ENCODE measurements at regions not wholly inside any gene's neighbourhood (a gene's known extent, or its start where the extent isn't known, plus 50 kb on each side); places are given as distances from the start of the nearest gene placed in this dataset.

- H3K36me3 ChIP-seq = no peaks in the 10 kb centered on the region
- peaks cover 0 to 20% (median 11%) of the 10 kb centered on the region in 12 donors for H3K4me1 ChIP-seq
- intact Hi-C loops (cut with DNase I) = loop anchor here (1.0 to 10.0 kb wide), 4 partner anchors 178 to 634 kb away; no protein-coding TSS in a partner anchor
- H3K27ac ChIP-seq = no peak overlapping the region
- DNase-seq (no peak), ATAC-seq (no peak)
- no peak overlapping the region for H3K4me3 ChIP-seq
- peaks cover 42 to 94% (median 83%) of the 10 kb centered on the region in 9 donors for H3K27me3 ChIP-seq
- no peaks in the 10 kb centered on the region for H3K9me3 ChIP-seq
- TF ChIP-seq CTCF (IDR thresholded peaks at IDR 0.05) (no peak), POLR2A (IDR thresholded peaks at IDR 0.05) (no peak)
- 11 to 15% (median 12%) methylated on average over 8 of the region's 8 CpGs for WGBS, 4 donors
Observed at GRCh38 chr2:118222672-118223421, 134.6 kb downstream of the INSIG2 start.

GRCh38 chr2:118222273-118222594 is 134.0 kb downstream of the INSIG2 start:
- intact Hi-C loops (cut with DNase I) = loop anchor here (1.0 to 10.0 kb wide), 4 partner anchors 177 to 635 kb away; no protein-coding TSS in a partner anchor
- Histone ChIP-seq H3K27ac (no peak overlapping the region), H3K4me3 (no peak overlapping the region), H3K4me1 (peaks cover 0 to 20% (median 11%) of the 10 kb centered on the region in 12 donors), H3K9me3 (no peaks in the 10 kb centered on the region), H3K27me3 (peaks cover 42 to 95% (median 81%) of the 10 kb centered on the region in 9 donors), H3K36me3 (no peaks in the 10 kb centered on the region)
- TF ChIP-seq POLR2A (IDR thresholded peaks at IDR 0.05) (no peak), CTCF (IDR thresholded peaks at IDR 0.05) (peak in 2 of 12 donors; percentile 2 to 10)
- DNase-seq (no peak), ATAC-seq (no peak)

- ATAC-seq (peak; percentile 55 to 82 (median 76)), DNase-seq (peak in 2 of 5 donors; percentile 11 to 27)
- TF ChIP-seq CTCF (IDR thresholded peaks at IDR 0.05) (peak; percentile 40 to 68 (median 58)), POLR2A (IDR thresholded peaks at IDR 0.05) (no peak)
- Histone ChIP-seq H3K9me3 (no peaks in the 10 kb centered on the region), H3K27ac (no peak overlapping the region), H3K27me3 (peaks cover 40 to 99% (median 78%) of the 10 kb centered on the region in 9 donors), H3K36me3 (no peaks in the 10 kb centered on the region), H3K4me1 (peaks cover 0 to 20% (median 11%) of the 10 kb centered on the region in 12 donors), H3K4me3 (no peak overlapping the region)
- intact Hi-C loops (cut with DNase I) = loop anchor here (1.0 to 10.0 kb wide), 4 partner anchors 177 to 636 kb away; no protein-coding TSS in a partner anchor
- 22 to 27% (median 26%) methylated on average over 10 of the region's 10 CpGs for WGBS, 4 donors
Observed at GRCh38 chr2:118221536-118222272, 133.4 kb downstream of the INSIG2 start.

GRCh38 chr2:118219611-118220010 is 131.3 kb downstream of the INSIG2 start:
- H3K36me3 ChIP-seq = no peaks in the 10 kb centered on the region
- peaks cover 0 to 17% (median 10%) of the 10 kb centered on the region in 12 donors for H3K4me1 ChIP-seq
- H3K9me3 ChIP-seq = peaks cover 0 to 3% (median 0%) of the 10 kb centered on the region in 12 donors
- DNase-seq (no peak), ATAC-seq (no peak)
- no peak overlapping the region for H3K27ac ChIP-seq
- intact Hi-C loops (cut with DNase I) = loop anchor here in 9 of 10 donors (5.0 to 10.0 kb wide), 3 partner anchors 175 to 638 kb away; no protein-coding TSS in a partner anchor
- 45 to 68% (median 56%) methylated on average over 1 of the region's 1 CpG for WGBS, 4 donors
- no peak overlapping the region for H3K4me3 ChIP-seq
- TF ChIP-seq CTCF (IDR thresholded peaks at IDR 0.05) (no peak), POLR2A (IDR thresholded peaks at IDR 0.05) (no peak)
- H3K27me3 ChIP-seq = peaks cover 26 to 93% (median 60%) of the 10 kb centered on the region in 9 donors
